ENCODE measurements at regions not wholly inside any gene's neighbourhood (a gene's known extent, or its start where the extent isn't known, plus 50 kb on each side); places are given as distances from the start of the nearest gene placed in this dataset.
"Not testable (repeated sequence)": the region's sequence is repeated elsewhere in the genome, so short reads cannot be mapped to it uniquely, and the experiment has no call there.

DNA sequence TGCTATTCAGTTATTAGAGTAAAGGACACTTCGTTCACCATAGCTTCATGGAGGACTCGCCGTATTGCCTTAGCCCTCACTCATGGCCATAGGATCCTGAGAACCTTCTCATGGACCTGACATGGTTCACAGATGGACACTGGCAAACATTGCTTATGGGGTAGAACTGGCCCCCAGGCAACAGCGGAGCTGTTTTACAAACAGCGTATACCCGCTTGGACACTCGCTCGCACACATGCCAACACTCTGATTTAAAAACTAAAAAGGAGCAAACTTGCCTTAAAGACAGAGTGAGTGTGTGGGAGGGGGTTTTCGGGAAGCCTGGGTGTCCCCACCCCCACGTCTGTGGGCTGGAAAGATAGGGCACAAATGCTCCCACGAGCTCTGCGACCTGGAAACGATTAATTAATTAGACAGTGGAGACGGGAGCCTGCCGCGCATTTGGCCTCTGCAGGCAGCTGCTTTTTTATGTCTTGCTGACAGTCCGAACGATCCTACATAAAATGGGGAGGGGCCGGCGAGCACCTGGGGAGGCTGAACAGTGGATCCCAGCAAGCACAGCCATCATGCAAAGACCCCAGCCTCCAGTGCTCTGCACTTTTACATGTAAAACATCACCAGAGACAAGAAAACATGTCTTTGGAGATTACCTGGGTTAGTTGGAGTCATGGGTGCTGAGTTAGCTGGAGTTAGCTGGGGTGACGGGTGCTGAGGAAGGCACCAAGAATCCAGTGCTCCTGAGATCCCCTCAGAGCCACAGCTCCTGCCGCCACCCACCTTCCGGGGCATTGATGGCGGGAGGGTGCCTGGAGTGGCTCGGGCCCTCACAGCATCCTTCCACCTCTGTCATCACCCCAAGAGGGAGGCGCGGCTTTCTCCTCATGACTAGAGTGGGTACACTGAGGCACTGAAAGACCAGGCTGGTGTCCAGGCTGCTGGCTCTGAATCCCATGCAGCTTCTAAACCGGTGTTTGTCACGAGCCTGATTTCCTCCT lies 105.7 kb downstream of the NPIPB11 start:
- H3K4me3 Mint-ChIP-seq; DNase-seq (ENCODE audit: low spot score in 2 of 2); H3K27ac Mint-ChIP-seq: not testable (repeated sequence)

DNA sequence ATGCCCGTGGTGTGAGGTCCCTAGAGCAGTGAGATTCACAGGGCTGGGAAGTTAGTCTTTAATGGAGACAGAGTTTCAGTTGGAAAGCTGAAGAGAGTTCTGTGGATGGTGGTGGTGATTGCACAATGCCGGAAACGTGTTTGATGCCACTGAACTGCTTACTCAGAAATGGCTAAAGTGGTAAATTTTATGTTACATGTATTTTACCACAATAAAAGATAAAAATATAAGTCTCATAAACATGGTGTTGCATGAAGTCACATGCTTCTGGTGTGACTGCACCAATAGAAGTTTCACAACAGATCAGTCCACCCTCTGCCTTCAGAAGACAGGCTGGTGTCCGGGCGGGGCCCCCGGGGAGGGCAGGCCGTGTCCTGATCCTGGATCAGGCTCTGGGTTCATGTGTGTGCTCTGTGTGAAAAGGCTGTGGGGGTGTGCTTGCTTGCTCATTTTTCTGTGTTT lies 106.5 kb downstream of the NPIPB11 start:
- H3K36me3 Mint-ChIP-seq; H3K27me3 Mint-ChIP-seq; ATAC-seq (ENCODE audit: low read depth): not testable (repeated sequence)

More for the DNA sequence above, 105.7 kb downstream of the NPIPB11 start:
- H3K4me1 Mint-ChIP-seq; H3K27me3 Mint-ChIP-seq; H3K36me3 Mint-ChIP-seq; ATAC-seq (ENCODE audit: low read depth); H3K9me3 Mint-ChIP-seq: not testable (repeated sequence)

DNA sequence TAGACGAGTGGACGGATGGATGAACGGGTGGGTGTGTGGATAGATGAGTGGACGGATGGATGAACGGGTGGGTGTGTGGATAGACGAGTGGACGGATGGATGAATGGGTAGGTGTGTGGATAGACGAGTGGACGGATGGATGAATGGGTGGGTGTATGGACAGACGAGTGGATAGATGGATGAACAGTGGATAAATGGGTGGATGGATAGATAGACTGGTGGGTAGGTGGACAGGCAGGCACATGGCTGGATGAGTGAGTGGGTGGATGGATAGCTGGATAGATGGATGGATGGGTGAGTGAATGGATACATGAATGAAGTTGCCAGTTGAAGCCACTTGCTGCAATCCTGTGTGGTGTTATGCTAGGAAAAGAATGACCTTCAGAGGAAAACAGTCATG lies 107.5 kb downstream of the NPIPB11 start:
- peaks cover 12% of the 10 kb centered on the region for H3K4me1 Mint-ChIP-seq
- H3K27me3 Mint-ChIP-seq; DNase-seq (ENCODE audit: low spot score in 2 of 2); H3K9me3 Mint-ChIP-seq; H3K27ac Mint-ChIP-seq; ATAC-seq (ENCODE audit: low read depth); H3K36me3 Mint-ChIP-seq; H3K4me3 Mint-ChIP-seq: not testable (repeated sequence)

More for the DNA sequence above, 106.5 kb downstream of the NPIPB11 start:
- not testable (repeated sequence) for H3K4me3 Mint-ChIP-seq; H3K27ac Mint-ChIP-seq; DNase-seq (ENCODE audit: low spot score in 2 of 2); H3K9me3 Mint-ChIP-seq
- H3K4me1 Mint-ChIP-seq = peaks cover 12% of the 10 kb centered on the region

DNA sequence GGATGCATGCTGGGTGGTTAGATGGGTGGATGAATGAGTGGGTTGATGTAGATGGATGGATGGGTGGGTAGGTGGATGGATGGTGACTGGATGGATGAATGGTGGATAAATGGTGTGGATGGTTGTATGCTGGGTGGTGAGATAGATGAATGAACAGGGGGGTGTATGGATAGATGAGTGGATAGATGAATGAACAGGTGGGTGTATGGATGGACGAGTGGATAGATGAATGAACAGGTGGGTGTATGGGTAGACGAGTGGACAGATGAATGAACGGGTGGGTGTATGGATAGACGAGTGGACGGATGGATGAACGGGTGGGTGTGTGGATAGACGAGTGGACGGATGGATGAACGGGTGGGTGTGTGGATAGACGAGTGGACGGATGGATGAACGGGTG lies 108.2 kb downstream of the NPIPB11 start:
- not testable (repeated sequence) for H3K36me3 Mint-ChIP-seq; H3K4me3 Mint-ChIP-seq; DNase-seq (ENCODE audit: low spot score in 2 of 2); H3K27me3 Mint-ChIP-seq; ATAC-seq (ENCODE audit: low read depth); H3K9me3 Mint-ChIP-seq
- Mint-ChIP-seq H3K4me1 (peaks cover 12% of the 10 kb centered on the region), H3K27ac (peak overlapping the region; percentile 66)

DNA sequence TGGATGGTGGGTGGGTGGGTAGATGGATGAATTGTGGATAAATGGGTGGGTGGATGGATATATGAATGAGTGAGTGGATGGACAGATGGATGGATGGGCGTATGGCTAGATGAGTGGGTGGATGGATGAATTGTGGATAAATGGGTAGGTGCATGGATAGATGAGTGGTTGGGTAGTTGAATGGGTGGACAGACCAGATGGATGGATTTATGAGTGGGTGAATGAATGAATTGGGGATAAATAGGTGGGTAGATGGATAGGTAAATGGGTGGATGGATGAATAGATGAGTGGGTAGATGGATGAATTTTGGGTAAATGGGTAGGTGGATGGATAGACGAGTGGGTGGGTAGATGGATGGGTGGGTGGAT lies 108.7 kb downstream of the NPIPB11 start:
- not testable (repeated sequence) for H3K4me3 Mint-ChIP-seq; H3K27ac Mint-ChIP-seq; H3K27me3 Mint-ChIP-seq; ATAC-seq (ENCODE audit: low read depth); H3K36me3 Mint-ChIP-seq; H3K9me3 Mint-ChIP-seq; DNase-seq (ENCODE audit: low spot score in 2 of 2)
- peaks cover 12% of the 10 kb centered on the region for H3K4me1 Mint-ChIP-seq

DNA sequence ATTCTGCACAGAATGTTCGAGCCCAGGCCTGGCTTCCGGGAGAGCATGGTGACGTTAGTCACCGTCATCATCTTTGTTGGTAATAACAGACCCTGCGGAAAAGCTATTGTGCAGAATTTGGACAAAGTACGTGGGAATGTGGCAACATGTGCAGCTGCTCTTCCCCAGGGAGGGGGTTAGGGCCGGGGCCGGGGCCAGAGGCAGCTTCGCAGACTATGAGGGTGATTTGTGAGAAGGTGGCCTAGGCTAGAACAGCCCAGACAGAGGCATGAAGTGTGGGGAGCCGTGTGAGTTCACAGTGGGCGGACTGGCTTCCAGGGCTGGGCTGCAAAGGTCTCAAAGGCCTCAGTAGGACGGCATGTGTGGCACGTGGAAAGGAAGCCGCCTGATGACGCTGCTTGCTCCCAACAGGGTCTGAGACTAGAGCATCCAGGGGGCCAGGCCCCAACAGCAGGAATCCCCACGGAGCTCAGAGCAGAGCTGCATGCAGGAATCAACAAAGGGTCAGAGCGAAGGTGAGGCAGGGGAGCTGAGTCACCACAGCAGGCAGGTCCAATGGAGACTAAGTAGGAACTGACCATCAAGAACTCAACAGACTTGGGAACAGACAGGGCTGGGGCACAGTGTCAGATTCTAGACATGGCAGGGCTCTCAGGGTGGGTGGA lies 109.2 kb downstream of the NPIPB11 start:
- H3K4me3 Mint-ChIP-seq; H3K27ac Mint-ChIP-seq; H3K27me3 Mint-ChIP-seq; H3K9me3 Mint-ChIP-seq; ATAC-seq (ENCODE audit: low read depth); DNase-seq (ENCODE audit: low spot score in 2 of 2); H3K36me3 Mint-ChIP-seq: not testable (repeated sequence)
- peaks cover 12% of the 10 kb centered on the region for H3K4me1 Mint-ChIP-seq

DNA sequence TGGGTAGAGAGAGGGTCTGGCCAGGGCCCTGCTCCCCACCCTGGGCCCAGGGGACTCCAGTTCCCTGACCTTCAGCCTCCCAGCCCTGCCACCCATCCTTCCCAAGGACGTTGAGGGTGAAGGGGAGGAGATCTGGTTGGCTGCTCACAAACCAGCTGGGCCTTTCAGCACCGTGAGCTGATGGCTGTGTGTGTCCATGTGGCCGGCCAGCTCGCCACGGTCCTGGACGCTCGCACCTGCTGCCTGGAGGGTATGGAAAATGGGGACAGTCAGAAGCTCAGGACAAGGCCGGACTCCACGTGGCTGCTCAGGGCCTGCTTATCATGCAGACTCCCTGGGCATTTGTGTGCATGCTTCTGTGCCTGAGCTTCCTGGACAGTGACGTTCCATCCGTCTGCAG lies 110.3 kb downstream of the NPIPB11 start:
- DNase-seq (ENCODE audit: low spot score in 2 of 2); H3K4me3 Mint-ChIP-seq; H3K9me3 Mint-ChIP-seq; H3K36me3 Mint-ChIP-seq; ATAC-seq (ENCODE audit: low read depth); H3K27me3 Mint-ChIP-seq: not testable (repeated sequence)
- Mint-ChIP-seq H3K27ac (peak overlapping the region; percentile 50), H3K4me1 (peaks cover 12% of the 10 kb centered on the region)

DNA sequence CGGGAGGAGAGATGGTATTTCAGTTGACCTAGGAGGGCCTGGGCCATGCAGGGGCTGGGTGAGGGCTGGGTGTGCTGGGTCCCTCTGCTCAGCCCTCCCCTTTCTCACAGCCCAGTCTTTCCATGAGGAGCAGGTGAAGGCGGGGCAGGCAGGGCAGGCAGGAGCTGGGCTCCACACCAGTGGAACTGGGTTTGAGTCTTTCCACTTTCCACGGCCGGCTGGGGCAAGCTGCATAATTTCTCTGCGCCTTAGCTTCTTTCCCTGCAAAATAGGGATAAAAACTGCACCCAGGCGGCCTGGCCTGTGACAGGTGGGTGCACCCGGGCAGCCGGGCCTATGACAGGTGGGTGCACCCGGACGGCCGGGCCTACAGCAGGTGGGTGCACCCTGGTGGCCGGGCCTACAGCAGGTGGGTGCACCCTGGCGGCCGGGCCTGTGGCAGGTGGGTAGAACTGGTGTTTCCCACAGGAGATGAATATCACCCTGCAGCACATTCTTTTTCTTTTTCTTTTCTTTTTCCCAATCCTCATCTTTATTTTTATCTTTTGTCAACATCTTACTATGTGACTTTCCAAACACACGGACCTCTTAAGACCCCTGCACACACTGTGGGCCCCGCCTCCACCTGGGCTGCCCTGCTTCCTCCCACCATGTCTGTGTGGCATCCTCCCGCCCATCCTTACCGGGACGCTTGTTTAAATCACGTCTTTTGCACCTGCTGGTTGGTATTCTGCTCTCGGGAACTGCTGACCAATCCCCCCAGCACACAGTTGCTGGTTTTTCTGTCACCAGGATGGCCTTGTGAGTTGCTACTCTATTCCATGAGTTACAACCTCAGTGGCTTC lies 111.3 kb downstream of the NPIPB11 start:
- peaks cover 19% of the 10 kb centered on the region for H3K4me1 Mint-ChIP-seq
- not testable (repeated sequence) for H3K27me3 Mint-ChIP-seq; H3K4me3 Mint-ChIP-seq; H3K27ac Mint-ChIP-seq; DNase-seq (ENCODE audit: low spot score in 2 of 2); ATAC-seq (ENCODE audit: low read depth); H3K36me3 Mint-ChIP-seq; H3K9me3 Mint-ChIP-seq

DNA sequence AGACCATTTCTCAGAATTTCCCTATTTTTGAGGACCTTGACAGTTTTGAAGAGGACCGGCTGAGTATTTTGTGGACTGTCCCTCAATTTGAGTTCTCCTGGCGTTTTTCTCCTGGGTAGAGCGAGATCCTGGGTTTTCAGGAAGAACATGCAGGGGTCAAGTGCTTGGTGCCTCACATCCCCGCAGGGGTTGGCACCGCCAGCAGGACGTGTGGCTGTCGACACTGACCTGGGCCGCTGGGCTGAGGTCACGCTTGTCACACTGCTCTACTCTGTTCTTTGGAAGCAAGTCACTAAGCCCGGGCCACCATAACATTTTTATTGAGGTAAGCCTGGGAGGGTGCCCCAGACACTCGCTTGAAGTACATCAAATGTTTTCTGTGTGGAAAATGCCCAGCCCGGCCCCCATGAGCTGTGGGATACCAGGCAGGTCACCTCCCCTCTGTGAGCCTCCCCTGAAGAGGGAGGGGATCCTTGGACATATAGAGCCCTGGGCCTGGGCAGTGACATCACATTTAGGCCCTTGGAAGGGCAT lies 112.0 kb downstream of the NPIPB11 start:
- not testable (repeated sequence) for H3K4me3 Mint-ChIP-seq; H3K27ac Mint-ChIP-seq; DNase-seq (ENCODE audit: low spot score in 2 of 2); H3K9me3 Mint-ChIP-seq; H3K27me3 Mint-ChIP-seq; H3K36me3 Mint-ChIP-seq; ATAC-seq (ENCODE audit: low read depth)
- H3K4me1 Mint-ChIP-seq = peaks cover 19% of the 10 kb centered on the region

DNA sequence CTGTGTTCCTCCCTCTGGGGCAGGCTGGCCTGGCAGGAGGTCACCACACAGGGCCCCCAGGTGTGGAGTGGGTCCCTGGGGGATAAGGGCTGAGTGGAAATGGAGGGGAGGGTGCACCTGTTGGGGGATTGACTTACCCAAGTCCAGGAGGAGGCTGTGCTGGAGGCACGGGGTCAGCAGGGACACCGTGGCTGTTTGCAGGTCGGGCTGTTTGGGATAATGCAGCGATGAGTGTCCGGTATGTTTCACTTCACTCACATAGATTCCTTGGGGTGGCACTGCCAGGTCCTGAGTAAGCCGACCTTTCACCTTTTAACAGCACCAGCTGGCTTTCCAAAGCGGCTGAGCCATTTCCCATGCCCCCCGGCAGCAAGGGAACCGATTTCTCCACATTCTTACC lies 113.0 kb downstream of the NPIPB11 start:
- H3K9me3 Mint-ChIP-seq; H3K4me3 Mint-ChIP-seq; ATAC-seq (ENCODE audit: low read depth); DNase-seq (ENCODE audit: low spot score in 2 of 2); H3K27me3 Mint-ChIP-seq; H3K27ac Mint-ChIP-seq; H3K36me3 Mint-ChIP-seq: not testable (repeated sequence)
- H3K4me1 Mint-ChIP-seq = peaks cover 16% of the 10 kb centered on the region

DNA sequence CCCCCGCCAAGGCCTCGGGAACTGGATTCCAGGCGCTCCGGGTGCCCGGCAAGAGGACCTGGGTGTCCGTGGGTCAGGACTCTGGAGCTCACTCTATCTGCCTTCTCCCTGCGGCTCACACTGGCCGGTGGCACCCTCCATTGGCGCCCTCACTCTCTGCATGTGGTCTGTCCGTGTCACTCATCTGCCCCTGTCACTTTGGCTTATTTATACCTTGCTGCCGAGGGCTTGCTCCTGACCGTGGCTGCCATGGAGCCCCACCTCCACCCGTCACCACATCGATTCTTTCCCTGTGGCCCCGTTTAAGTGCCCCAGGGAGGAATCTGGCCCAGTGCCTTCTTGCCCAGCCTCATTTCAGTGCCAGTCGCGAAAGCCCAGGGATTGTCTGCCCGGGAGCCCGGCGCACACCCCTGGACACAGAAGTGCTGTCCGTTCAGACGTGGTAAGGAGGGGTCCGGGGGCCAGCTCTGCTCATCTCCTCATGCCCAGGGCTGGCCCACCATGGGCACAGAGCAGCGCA lies 113.5 kb downstream of the NPIPB11 start:
- not testable (repeated sequence) for H3K36me3 Mint-ChIP-seq; H3K4me3 Mint-ChIP-seq; H3K27me3 Mint-ChIP-seq; H3K27ac Mint-ChIP-seq; H3K9me3 Mint-ChIP-seq; DNase-seq (ENCODE audit: low spot score in 2 of 2); ATAC-seq (ENCODE audit: low read depth)
- H3K4me1 Mint-ChIP-seq = peaks cover 13% of the 10 kb centered on the region

DNA sequence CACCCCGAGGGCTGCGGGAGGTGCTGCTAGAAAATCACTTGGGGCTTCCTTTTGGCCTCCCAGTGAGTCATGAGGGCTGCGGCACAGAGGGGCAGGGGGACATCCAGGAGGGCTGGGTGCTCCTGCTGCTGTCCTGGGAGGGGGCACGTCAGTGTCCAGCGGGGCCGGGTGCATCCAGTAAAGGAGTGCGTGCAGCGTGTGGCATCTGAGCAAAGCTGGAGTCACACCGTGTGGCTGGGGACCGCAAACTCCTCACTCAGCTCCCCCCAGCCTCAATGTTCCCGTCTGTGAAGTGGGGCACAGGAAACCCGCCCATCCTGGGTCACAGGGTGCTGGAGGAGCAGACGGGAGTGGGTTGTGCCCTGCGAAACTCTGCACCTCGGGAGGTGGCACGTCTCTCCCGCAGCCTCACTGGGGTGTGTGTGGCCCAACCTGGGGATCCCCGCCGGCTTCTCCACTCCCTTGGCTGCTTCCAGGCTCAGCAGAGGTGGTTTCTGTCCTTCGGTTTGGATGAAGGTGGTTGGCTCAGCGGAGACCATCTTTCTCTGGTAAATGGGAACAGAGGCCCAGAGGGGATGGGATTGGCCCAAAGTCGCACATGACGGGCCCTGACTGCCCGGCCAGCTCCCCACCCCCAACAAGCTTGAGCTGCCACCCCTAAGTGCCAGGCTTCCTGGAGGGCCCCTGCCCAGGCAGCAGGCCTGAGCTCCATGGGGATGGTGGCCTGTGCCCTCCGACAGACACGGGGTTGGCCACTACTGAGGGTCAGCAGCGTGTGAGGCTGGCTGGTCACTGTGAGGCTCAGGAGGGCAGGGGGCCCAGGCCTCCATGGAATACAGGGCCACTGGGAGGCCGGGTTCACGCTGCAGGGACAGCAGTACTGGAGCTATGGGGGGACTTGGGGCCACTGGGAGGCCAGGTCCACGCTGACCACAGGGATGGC lies 114.9 kb downstream of the NPIPB11 start:
- not testable (repeated sequence) for ATAC-seq (ENCODE audit: low read depth); H3K36me3 Mint-ChIP-seq; H3K27me3 Mint-ChIP-seq; H3K4me3 Mint-ChIP-seq; H3K9me3 Mint-ChIP-seq; DNase-seq (ENCODE audit: low spot score in 2 of 2)
- Mint-ChIP-seq H3K4me1 (peaks cover 10% of the 10 kb centered on the region), H3K27ac (peak overlapping the region; percentile 84)

Measured in memory B cell (primary cell).